ENCODE measurements at regions not wholly inside any gene's neighbourhood (a gene's known extent, or its start where the extent isn't known, plus 50 kb on each side); places are given as distances from the start of the nearest gene placed in this dataset.

- no peak for DNase-seq
These were observed 360.5 kb downstream of the LIG4 start for GRCh38 chr13:107854880-107855279.

- no peak for DNase-seq
These were observed 363.3 kb downstream of the LIG4 start for GRCh38 chr13:107852072-107852471.

GRCh38 chr13:107851670-107852069 is 363.7 kb downstream of the LIG4 start:
- DNase-seq = no peak

GRCh38 chr13:107847406-107847805 is 367.9 kb downstream of the LIG4 start:
- no peak for DNase-seq

GRCh38 chr13:107846642-107847041 is 368.7 kb downstream of the LIG4 start:
- DNase-seq = no peak

- DNase-seq = no peak
These were observed 369.4 kb downstream of the LIG4 start for GRCh38 chr13:107845911-107846310.

GRCh38 chr13:107843681-107844080 is 371.7 kb downstream of the LIG4 start:
- no peak for DNase-seq

GRCh38 chr13:107843281-107843680 is 372.1 kb downstream of the LIG4 start:
- no peak for DNase-seq

GRCh38 chr13:107842562-107843180 is 372.7 kb downstream of the LIG4 start:
- no peak for DNase-seq

GRCh38 chr13:107838588-107839161 is 376.7 kb downstream of the LIG4 start:
- DNase-seq = peak; percentile 83

- DNase-seq = no peak
These were observed 378.7 kb downstream of the LIG4 start for GRCh38 chr13:107836685-107837084.

- DNase-seq = no peak
These were observed 379.9 kb downstream of the LIG4 start for GRCh38 chr13:107835339-107836018.

GRCh38 chr13:107834717-107835116 is 380.6 kb downstream of the LIG4 start:
- DNase-seq = no peak

GRCh38 chr13:107834281-107834680 is 381.1 kb downstream of the LIG4 start:
- no peak for DNase-seq

GRCh38 chr13:107832500-107833100 is 382.7 kb downstream of the LIG4 start:
- no peak for DNase-seq

GRCh38 chr13:107830804-107831203 is 384.5 kb downstream of the LIG4 start:
- no peak for DNase-seq

GRCh38 chr13:107827840-107828549 is 387.3 kb downstream of the LIG4 start:
- no peak for DNase-seq

GRCh38 chr13:107824635-107825034 is 390.7 kb downstream of the LIG4 start:
- no peak for DNase-seq

- DNase-seq = no peak
These were observed 393.3 kb downstream of the LIG4 start for GRCh38 chr13:107822006-107822405.

GRCh38 chr13:107821492-107821891 is 393.8 kb downstream of the LIG4 start:
- DNase-seq = no peak

GRCh38 chr13:107819071-107819470 is 396.3 kb downstream of the LIG4 start:
- no peak for DNase-seq

- no peak for DNase-seq
These were observed 397.6 kb downstream of the LIG4 start for GRCh38 chr13:107817647-107818287.

- no peak for DNase-seq
These were observed 403.3 kb downstream of the LIG4 start for GRCh38 chr13:107812014-107812412.
